ENCODE measurements at regions not wholly inside any gene's neighbourhood (a gene's known extent, or its start where the extent isn't known, plus 50 kb on each side); places are given as distances from the start of the nearest gene placed in this dataset.
A peak's percentile ranks its signal among the peaks of the same experiment; 100 is the strongest.

- Histone ChIP-seq H3K9me2 (ENCODE audit: insufficient read depth) (no peaks in the 10 kb centered on the region), H3K4me2 (ENCODE audit: unreplicated experiment) (no peak overlapping the region), H2AFZ (no peak overlapping the region), H3F3A (ENCODE audit: insufficient read depth) (no peaks in the 10 kb centered on the region), H3K4me1 (ENCODE audit: insufficient read depth) (no peaks in the 10 kb centered on the region), H3K9ac (no peak overlapping the region), H4K20me1 (ENCODE audit: insufficient read depth) (no peaks in the 10 kb centered on the region), H3K36me3 (ENCODE audit: low read depth) (no peaks in the 10 kb centered on the region), H3K9me3 (ENCODE audit: low read depth) (no peaks in the 10 kb centered on the region), H3K27ac (no peak overlapping the region), H3K4me3 (no peak overlapping the region), H3K27me3 (replicated peaks; ENCODE audit: insufficient read depth) (no peaks in the 10 kb centered on the region), H3K79me2 (ENCODE audit: insufficient read depth) (no peaks in the 10 kb centered on the region)
- TF ChIP-seq EZH2 (IDR thresholded peaks at IDR 0.05; ENCODE audit: insufficient read depth, poor library complexity, severe bottlenecking) (no peak), EZH2phosphoT487 (IDR thresholded peaks at IDR 0.05; ENCODE audit: insufficient read depth, low read depth) (no peak)
- DNase-seq: no peak
- WGBS, 2 experiments (ENCODE audit: low coverage in 1 of 2, low lambda C conversion rate in 2 of 2, missing lambda C conversion rate in 2 of 2): 66% methylated on average over 2 of the region's 2 CpGs
- in situ Hi-C loops (cut with MboI): no loop called here
Measured at GRCh38 chr2:7458066-7458465, 540.9 kb downstream of the RNF144A start.

GRCh38 chr2:7467782-7468447, 550.7 kb downstream of the RNF144A start:
- H3K9me3 ChIP-seq (ENCODE audit: low read depth): no peaks in the 10 kb centered on the region
- no peak for DNase-seq
- H4K20me1 ChIP-seq (ENCODE audit: insufficient read depth): no peaks in the 10 kb centered on the region
- no peaks in the 10 kb centered on the region for H3K36me3 ChIP-seq (ENCODE audit: low read depth)
- no peak overlapping the region for H3K9ac ChIP-seq
- H3K27ac ChIP-seq: no peak overlapping the region
- H3F3A ChIP-seq (ENCODE audit: insufficient read depth): no peaks in the 10 kb centered on the region
- H3K4me2 ChIP-seq (ENCODE audit: unreplicated experiment): no peak overlapping the region
- H3K4me3 ChIP-seq: no peak overlapping the region
- H3K4me1 ChIP-seq (ENCODE audit: insufficient read depth): no peaks in the 10 kb centered on the region
- WGBS, 2 experiments (ENCODE audit: low coverage in 1 of 2, low lambda C conversion rate in 2 of 2, missing lambda C conversion rate in 2 of 2): 69 to 70% methylated on average over 4 of the region's 4 CpGs
- H2AFZ ChIP-seq: no peak overlapping the region
- H3K9me2 ChIP-seq (ENCODE audit: insufficient read depth): no peaks in the 10 kb centered on the region
- H3K79me2 ChIP-seq (ENCODE audit: insufficient read depth): no peaks in the 10 kb centered on the region
- TF ChIP-seq EZH2 (IDR thresholded peaks at IDR 0.05; ENCODE audit: insufficient read depth, poor library complexity, severe bottlenecking) (no peak), EZH2phosphoT487 (IDR thresholded peaks at IDR 0.05; ENCODE audit: insufficient read depth, low read depth) (no peak)
- no peaks in the 10 kb centered on the region for H3K27me3 ChIP-seq (replicated peaks; ENCODE audit: insufficient read depth)
- in situ Hi-C loops (cut with MboI): no loop called here

- H2AFZ ChIP-seq: no peak overlapping the region
- no peaks in the 10 kb centered on the region for H3K9me3 ChIP-seq (ENCODE audit: low read depth)
- no peaks in the 10 kb centered on the region for H3K27me3 ChIP-seq (replicated peaks; ENCODE audit: insufficient read depth)
- no peak overlapping the region for H3K4me2 ChIP-seq (ENCODE audit: unreplicated experiment)
- H4K20me1 ChIP-seq (ENCODE audit: insufficient read depth): no peaks in the 10 kb centered on the region
- no peaks in the 10 kb centered on the region for H3K79me2 ChIP-seq (ENCODE audit: insufficient read depth)
- no peaks in the 10 kb centered on the region for H3K4me1 ChIP-seq (ENCODE audit: insufficient read depth)
- H3K4me3 ChIP-seq: no peak overlapping the region
- H3F3A ChIP-seq (ENCODE audit: insufficient read depth): no peaks in the 10 kb centered on the region
- H3K9me2 ChIP-seq (ENCODE audit: insufficient read depth): no peaks in the 10 kb centered on the region
- H3K9ac ChIP-seq: no peak overlapping the region
- WGBS, 2 experiments (ENCODE audit: low coverage in 1 of 2, low lambda C conversion rate in 2 of 2, missing lambda C conversion rate in 2 of 2): 70 to 75% methylated on average over 3 of the region's 3 CpGs
- no peak for TF ChIP-seq EZH2phosphoT487 (IDR thresholded peaks at IDR 0.05; ENCODE audit: insufficient read depth, low read depth)
- TF ChIP-seq EZH2 (IDR thresholded peaks at IDR 0.05; ENCODE audit: insufficient read depth, poor library complexity, severe bottlenecking): no peak
- no peak overlapping the region for H3K27ac ChIP-seq
- no peak for DNase-seq
- in situ Hi-C loops (cut with MboI): no loop called here
- H3K36me3 ChIP-seq (ENCODE audit: low read depth): no peaks in the 10 kb centered on the region
Measured at GRCh38 chr2:7468448-7468828, 551.2 kb downstream of the RNF144A start.

DNA sequence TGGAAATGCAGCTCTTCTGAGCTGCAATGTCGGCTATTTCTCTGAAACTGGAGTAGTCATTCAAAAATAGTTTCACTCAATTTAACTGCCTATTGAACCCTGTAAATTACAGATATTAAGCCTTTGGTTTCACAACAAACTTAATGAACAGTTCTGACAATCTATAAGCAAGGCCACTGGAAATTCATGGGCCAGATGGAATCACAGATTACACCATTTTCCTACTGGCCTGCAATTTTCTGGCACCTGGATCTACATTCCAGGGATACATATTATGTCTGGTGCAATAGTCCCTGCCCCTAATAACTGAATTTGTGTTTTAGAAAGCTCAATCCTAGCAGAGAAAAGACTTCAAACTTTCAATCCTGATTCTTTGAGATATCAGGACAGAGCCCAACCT, 551.7 kb downstream of the RNF144A start:
- WGBS, 2 experiments (ENCODE audit: low coverage in 1 of 2, low lambda C conversion rate in 2 of 2, missing lambda C conversion rate in 2 of 2): 88 to 97% methylated on average over 1 of the region's 1 CpG
- Histone ChIP-seq H3K9me2 (ENCODE audit: insufficient read depth) (no peaks in the 10 kb centered on the region), H3K4me1 (ENCODE audit: insufficient read depth) (no peaks in the 10 kb centered on the region), H3K27me3 (replicated peaks; ENCODE audit: insufficient read depth) (no peaks in the 10 kb centered on the region), H3K4me2 (ENCODE audit: unreplicated experiment) (no peak overlapping the region), H4K20me1 (ENCODE audit: insufficient read depth) (no peaks in the 10 kb centered on the region), H2AFZ (no peak overlapping the region), H3K4me3 (no peak overlapping the region), H3K9me3 (ENCODE audit: low read depth) (no peaks in the 10 kb centered on the region), H3K9ac (no peak overlapping the region), H3K36me3 (ENCODE audit: low read depth) (no peaks in the 10 kb centered on the region), H3F3A (ENCODE audit: insufficient read depth) (no peaks in the 10 kb centered on the region), H3K27ac (no peak overlapping the region), H3K79me2 (ENCODE audit: insufficient read depth) (no peaks in the 10 kb centered on the region)
- in situ Hi-C loops (cut with MboI): no loop called here
- TF ChIP-seq EZH2phosphoT487 (IDR thresholded peaks at IDR 0.05; ENCODE audit: insufficient read depth, low read depth): no peak
- no peak for TF ChIP-seq EZH2 (IDR thresholded peaks at IDR 0.05; ENCODE audit: insufficient read depth, poor library complexity, severe bottlenecking)
- peak; percentile 9 for DNase-seq

DNA sequence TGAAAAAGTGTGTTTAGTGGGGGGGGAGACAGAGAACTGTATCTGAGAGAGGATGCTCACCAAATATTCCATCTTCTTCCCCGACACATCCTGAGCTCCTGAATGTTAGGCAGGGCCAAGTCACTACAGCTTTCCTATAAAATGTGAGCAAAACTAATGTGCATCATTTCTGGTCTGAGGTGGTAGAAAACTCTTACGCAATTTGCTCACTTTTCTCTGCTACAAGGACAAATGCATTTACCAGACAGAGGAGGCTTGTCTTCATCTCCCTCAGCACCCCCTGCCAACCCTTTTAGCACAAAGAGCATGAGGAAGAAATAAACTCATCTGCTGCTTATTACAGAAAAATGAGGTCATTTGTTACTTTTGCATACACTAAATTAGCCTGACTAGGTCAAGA, 554.0 kb downstream of the RNF144A start:
- 27 to 63% methylated on average over 2 of the region's 2 CpGs for WGBS, 2 experiments (ENCODE audit: low coverage in 1 of 2, low lambda C conversion rate in 2 of 2, missing lambda C conversion rate in 2 of 2)
- Histone ChIP-seq H3F3A (ENCODE audit: insufficient read depth) (no peaks in the 10 kb centered on the region), H3K79me2 (ENCODE audit: insufficient read depth) (no peaks in the 10 kb centered on the region), H3K4me3 (no peak overlapping the region), H2AFZ (no peak overlapping the region), H3K36me3 (ENCODE audit: low read depth) (no peaks in the 10 kb centered on the region), H3K9ac (no peak overlapping the region), H3K9me3 (ENCODE audit: low read depth) (no peaks in the 10 kb centered on the region), H3K27me3 (replicated peaks; ENCODE audit: insufficient read depth) (no peaks in the 10 kb centered on the region), H3K4me1 (ENCODE audit: insufficient read depth) (no peaks in the 10 kb centered on the region), H3K9me2 (ENCODE audit: insufficient read depth) (no peaks in the 10 kb centered on the region), H3K27ac (no peak overlapping the region), H3K4me2 (ENCODE audit: unreplicated experiment) (no peak overlapping the region), H4K20me1 (ENCODE audit: insufficient read depth) (no peaks in the 10 kb centered on the region)
- TF ChIP-seq EZH2phosphoT487 (IDR thresholded peaks at IDR 0.05; ENCODE audit: insufficient read depth, low read depth): no peak
- no peak for TF ChIP-seq EZH2 (IDR thresholded peaks at IDR 0.05; ENCODE audit: insufficient read depth, poor library complexity, severe bottlenecking)
- in situ Hi-C loops (cut with MboI): no loop called here
- DNase-seq: no peak

Data from GM23248 (cell line).